ENCODE measurements at regions not wholly inside any gene's neighbourhood (a gene's known extent, or its start where the extent isn't known, plus 50 kb on each side); places are given as distances from the start of the nearest gene placed in this dataset.

GRCh38 chr5:153151558-153151957 lies 338.9 kb upstream of the GRIA1 start:
- H3K36me3 ChIP-seq = no peaks in the 10 kb centered on the region
- TF ChIP-seq EP300 (IDR thresholded peaks at IDR 0.05; ENCODE audit: low read depth) = no peak
- H3K27ac ChIP-seq = no peak overlapping the region
- no peaks in the 10 kb centered on the region for H3K4me1 ChIP-seq
- intact Hi-C loops (cut with DNase I; ENCODE audit: low total_unique reads) = no loop called here
- no peak for DNase-seq
- in situ Hi-C loops (cut with MboI; ENCODE audit: low pct_ligation_motif_present in 1 of 4, low pct_unique_long_range_greater_than_20kb in 1 of 4, low sequenced_read_pairs in 3 of 4) = loop anchor here in 1 of 4 donors (10.0 kb wide), 1 partner anchor 597 kb away; no protein-coding TSS in a partner anchor
- H3K4me3 ChIP-seq = no peak overlapping the region
- no peaks in the 10 kb centered on the region for H3K9me3 ChIP-seq
- no peaks in the 10 kb centered on the region for H3K27me3 ChIP-seq

GRCh38 chr5:153153086-153153485 lies 337.4 kb upstream of the GRIA1 start:
- Histone ChIP-seq H3K4me1 (no peaks in the 10 kb centered on the region), H3K9me3 (no peaks in the 10 kb centered on the region), H3K36me3 (no peaks in the 10 kb centered on the region), H3K4me3 (no peak overlapping the region), H3K27ac (no peak overlapping the region), H3K27me3 (no peaks in the 10 kb centered on the region)
- WGBS, 2 donors (ENCODE audit: low coverage in 1 of 2) = 100% methylated on average over 1 of the region's 1 CpG
- DNase-seq = no peak
- no peak for TF ChIP-seq CTCF (IDR thresholded peaks at IDR 0.05)
- TF ChIP-seq EP300 (IDR thresholded peaks at IDR 0.05; ENCODE audit: low read depth) = no peak
- TF ChIP-seq POLR2A (IDR thresholded peaks at IDR 0.05) = no peak
- no peak for TF ChIP-seq POLR2AphosphoS5 (IDR thresholded peaks at IDR 0.05)
- intact Hi-C loops (cut with DNase I; ENCODE audit: low total_unique reads) (no loop called here), in situ Hi-C loops (cut with MboI; ENCODE audit: low pct_ligation_motif_present in 1 of 4, low pct_unique_long_range_greater_than_20kb in 1 of 4, low sequenced_read_pairs in 3 of 4) (loop anchor here in 1 of 4 donors (10.0 kb wide), 1 partner anchor 598 kb away; no protein-coding TSS in a partner anchor)

- no peak for DNase-seq
- in situ Hi-C loops (cut with MboI; ENCODE audit: low pct_ligation_motif_present in 1 of 4, low pct_unique_long_range_greater_than_20kb in 1 of 4, low sequenced_read_pairs in 3 of 4) (loop anchor here in 1 of 4 donors (10.0 kb wide), 1 partner anchor 602 kb away; no protein-coding TSS in a partner anchor), intact Hi-C loops (cut with DNase I; ENCODE audit: low total_unique reads) (loop anchor here (1.0 kb wide), 1 partner anchor 16 kb away; no protein-coding TSS in a partner anchor)
- no peaks in the 10 kb centered on the region for H3K36me3 ChIP-seq
- H3K4me1 ChIP-seq = no peaks in the 10 kb centered on the region
- no peak overlapping the region for H3K27ac ChIP-seq
- H3K27me3 ChIP-seq = no peaks in the 10 kb centered on the region
- no peak overlapping the region for H3K4me3 ChIP-seq
- 13 to 23% methylated on average over 1 of the region's 1 CpG for WGBS, 2 donors (ENCODE audit: low coverage in 1 of 2)
- no peak for TF ChIP-seq CTCF (IDR thresholded peaks at IDR 0.05)
- no peak for TF ChIP-seq EP300 (IDR thresholded peaks at IDR 0.05; ENCODE audit: low read depth)
- TF ChIP-seq POLR2A (IDR thresholded peaks at IDR 0.05) = no peak
- no peak for TF ChIP-seq POLR2AphosphoS5 (IDR thresholded peaks at IDR 0.05)
- no peaks in the 10 kb centered on the region for H3K9me3 ChIP-seq
Observed at GRCh38 chr5:153157156-153157555, 333.3 kb upstream of the GRIA1 start.

- Histone ChIP-seq H3K27ac (no peak overlapping the region), H3K36me3 (no peaks in the 10 kb centered on the region), H3K4me3 (no peak overlapping the region), H3K27me3 (no peaks in the 10 kb centered on the region), H3K9me3 (no peaks in the 10 kb centered on the region), H3K4me1 (no peaks in the 10 kb centered on the region)
- in situ Hi-C loops (cut with MboI; ENCODE audit: low pct_ligation_motif_present in 1 of 4, low pct_unique_long_range_greater_than_20kb in 1 of 4, low sequenced_read_pairs in 3 of 4) = loop anchor here in 1 of 4 donors (10.0 kb wide), 1 partner anchor 604 kb away; no protein-coding TSS in a partner anchor
- TF ChIP-seq POLR2A (IDR thresholded peaks at IDR 0.05) (no peak), POLR2AphosphoS5 (IDR thresholded peaks at IDR 0.05) (no peak), EP300 (IDR thresholded peaks at IDR 0.05; ENCODE audit: low read depth) (no peak), CTCF (IDR thresholded peaks at IDR 0.05) (no peak)
- intact Hi-C loops (cut with DNase I; ENCODE audit: low total_unique reads) = no loop called here
- no peak for DNase-seq
- 17 to 53% methylated on average over 1 of the region's 1 CpG for WGBS, 2 donors (ENCODE audit: low coverage in 1 of 2)
Observed at GRCh38 chr5:153158608-153159007, 331.9 kb upstream of the GRIA1 start.

GRCh38 chr5:153159616-153160015 lies 330.9 kb upstream of the GRIA1 start:
- WGBS, 2 donors (ENCODE audit: low coverage in 1 of 2) = 35 to 48% methylated on average over 2 to 3 of the region's 3 CpGs
- in situ Hi-C loops (cut with MboI; ENCODE audit: low pct_ligation_motif_present in 1 of 4, low pct_unique_long_range_greater_than_20kb in 1 of 4, low sequenced_read_pairs in 3 of 4) = loop anchor here in 1 of 4 donors (10.0 kb wide), 1 partner anchor 605 kb away; no protein-coding TSS in a partner anchor
- H3K36me3 ChIP-seq = no peaks in the 10 kb centered on the region

More at GRCh38 chr5:153159616-153160015, 330.9 kb upstream of the GRIA1 start:
- Histone ChIP-seq H3K4me1 (no peaks in the 10 kb centered on the region), H3K4me3 (no peak overlapping the region), H3K9me3 (no peaks in the 10 kb centered on the region), H3K27me3 (no peaks in the 10 kb centered on the region), H3K27ac (no peak overlapping the region)
- intact Hi-C loops (cut with DNase I; ENCODE audit: low total_unique reads) = no loop called here
- DNase-seq = no peak
- TF ChIP-seq POLR2A (IDR thresholded peaks at IDR 0.05) (no peak), CTCF (IDR thresholded peaks at IDR 0.05) (no peak), POLR2AphosphoS5 (IDR thresholded peaks at IDR 0.05) (no peak)
